Cardiac muscle cell (in vitro differentiated cells and primary cell): ENCODE measurements at regions not wholly inside any gene's neighbourhood (a gene's known extent, or its start where the extent isn't known, plus 50 kb on each side); places are given as distances from the start of the nearest gene placed in this dataset.

Source experiments
- DNase-seq, 2 donors: peaks; one replicate each; pipeline versions ENCODE4 v3.0.0 to v3.0.0-alpha.2; 2010 to 2017; ENCODE audit warnings: low read depth in 1 of 2, low spot score in 1 of 2
- H3K27ac ChIP-seq: fragments of 200-600 bp; sonication (generic); 2 replicates; pipeline ENCODE4 v1.5.1; 2016
- H3K27me3 ChIP-seq: fragments of 200-600 bp; sonication (generic); 2 replicates; pipeline ENCODE4 v1.6.0; 2016; ENCODE audit warnings: control low read depth
- H3K36me3 ChIP-seq: fragments of 200-600 bp; sonication (generic); 2 replicates; pipeline ENCODE4 v1.5.1; 2016; ENCODE audit warnings: control low read depth
- H3K4me1 ChIP-seq: fragments of 200-600 bp; sonication (generic); 2 replicates; pipeline ENCODE4 v1.8.1; 2017; ENCODE audit warnings: low read depth, mild to moderate bottlenecking, mixed run types
- H3K4me3 ChIP-seq: fragments of 200-600 bp; sonication (generic); 2 replicates; pipeline ENCODE4 v1.5.1; 2016; ENCODE audit warnings: mild to moderate bottlenecking
- H3K9me3 ChIP-seq: fragments of 200-600 bp; sonication (generic); 2 replicates; pipeline ENCODE4 v1.5.1; 2017; ENCODE audit warnings: low read depth, mild to moderate bottlenecking, control low read depth
- TF ChIP-seq, protein P1 (sequence below): IDR thresholded peaks from 2 replicates; pipeline ENCODE4 v1.5.1; 2012; ENCODE audit warnings: low read depth, mild to moderate bottlenecking, low read length

DNA sequence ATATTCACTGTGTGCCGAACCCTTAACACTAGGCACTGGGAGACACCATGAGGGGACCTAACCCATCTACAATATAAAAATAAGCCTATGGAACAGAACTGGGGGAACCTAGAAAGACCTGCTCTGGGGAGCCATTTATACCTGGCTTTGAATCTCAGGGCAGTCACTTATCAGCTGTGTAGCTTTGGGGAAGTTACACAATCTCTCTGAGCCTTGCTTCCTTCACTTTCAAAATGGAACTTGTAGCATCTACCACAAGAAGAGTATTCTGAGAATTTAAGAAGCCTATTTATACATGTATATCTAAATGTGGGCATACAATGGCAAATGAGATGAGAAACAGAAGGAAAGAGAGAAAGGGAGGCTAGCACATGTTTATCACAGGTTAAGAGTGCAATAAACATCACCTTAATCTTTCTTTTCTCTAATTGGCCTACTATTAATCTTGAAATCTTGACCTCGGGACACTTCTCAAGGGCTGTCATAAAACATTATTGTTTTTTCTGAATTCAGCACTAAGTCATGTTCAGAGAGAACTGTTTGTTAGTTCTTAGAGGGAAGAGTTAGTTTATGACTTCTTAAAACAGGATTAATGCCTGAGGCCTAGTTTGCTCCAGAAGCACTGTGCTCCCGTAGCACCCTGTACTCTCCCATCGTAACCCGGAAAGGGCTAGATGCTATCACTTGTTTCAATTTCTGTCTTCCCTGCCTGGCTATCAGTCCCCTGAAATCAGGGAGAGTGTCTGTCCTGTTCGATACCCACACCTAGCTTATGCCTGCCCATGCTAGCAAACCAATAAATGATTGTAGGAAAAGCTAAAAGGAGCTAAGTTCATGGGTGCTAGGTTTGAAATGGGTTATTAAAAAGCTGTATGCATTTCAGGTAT, 606.4 kb upstream of the CLINT1 start:
- TF ChIP-seq, protein P1, sequence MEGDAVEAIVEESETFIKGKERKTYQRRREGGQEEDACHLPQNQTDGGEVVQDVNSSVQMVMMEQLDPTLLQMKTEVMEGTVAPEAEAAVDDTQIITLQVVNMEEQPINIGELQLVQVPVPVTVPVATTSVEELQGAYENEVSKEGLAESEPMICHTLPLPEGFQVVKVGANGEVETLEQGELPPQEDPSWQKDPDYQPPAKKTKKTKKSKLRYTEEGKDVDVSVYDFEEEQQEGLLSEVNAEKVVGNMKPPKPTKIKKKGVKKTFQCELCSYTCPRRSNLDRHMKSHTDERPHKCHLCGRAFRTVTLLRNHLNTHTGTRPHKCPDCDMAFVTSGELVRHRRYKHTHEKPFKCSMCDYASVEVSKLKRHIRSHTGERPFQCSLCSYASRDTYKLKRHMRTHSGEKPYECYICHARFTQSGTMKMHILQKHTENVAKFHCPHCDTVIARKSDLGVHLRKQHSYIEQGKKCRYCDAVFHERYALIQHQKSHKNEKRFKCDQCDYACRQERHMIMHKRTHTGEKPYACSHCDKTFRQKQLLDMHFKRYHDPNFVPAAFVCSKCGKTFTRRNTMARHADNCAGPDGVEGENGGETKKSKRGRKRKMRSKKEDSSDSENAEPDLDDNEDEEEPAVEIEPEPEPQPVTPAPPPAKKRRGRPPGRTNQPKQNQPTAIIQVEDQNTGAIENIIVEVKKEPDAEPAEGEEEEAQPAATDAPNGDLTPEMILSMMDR: no peak
- no peaks in the 10 kb centered on the region for H3K4me1 ChIP-seq
- no peaks in the 10 kb centered on the region for H3K9me3 ChIP-seq
- no peaks in the 10 kb centered on the region for H3K27me3 ChIP-seq
- no peak overlapping the region for H3K27ac ChIP-seq
- no peaks in the 10 kb centered on the region for H3K36me3 ChIP-seq
- no peak for DNase-seq
- no peak overlapping the region for H3K4me3 ChIP-seq

DNA sequence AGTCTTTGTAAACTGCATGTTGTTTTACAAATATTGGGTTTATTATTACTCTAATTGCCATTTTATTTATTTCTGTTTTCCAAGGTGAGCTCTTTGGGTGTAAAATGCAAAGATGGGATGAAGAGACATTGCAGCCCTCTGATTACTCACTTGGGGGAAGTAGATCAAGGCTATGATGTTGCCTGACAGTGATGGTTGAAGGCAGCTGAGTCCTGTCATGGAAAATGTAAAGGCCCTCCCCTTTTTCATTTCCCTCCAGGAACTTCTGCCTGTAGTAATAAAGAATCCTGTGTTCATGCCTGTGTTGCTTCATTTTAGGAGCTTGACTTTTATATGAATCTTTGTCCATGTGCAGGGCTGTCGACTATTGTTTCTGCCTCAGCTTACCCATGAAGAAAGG, 605.4 kb upstream of the CLINT1 start:
- no peaks in the 10 kb centered on the region for H3K9me3 ChIP-seq
- TF ChIP-seq, protein P1: no peak
- no peaks in the 10 kb centered on the region for H3K36me3 ChIP-seq
- peak in 1 of 2 donors; percentile 21 for DNase-seq
- H3K27ac ChIP-seq: no peak overlapping the region
- no peak overlapping the region for H3K4me3 ChIP-seq
- no peaks in the 10 kb centered on the region for H3K4me1 ChIP-seq
- H3K27me3 ChIP-seq: no peaks in the 10 kb centered on the region

DNA sequence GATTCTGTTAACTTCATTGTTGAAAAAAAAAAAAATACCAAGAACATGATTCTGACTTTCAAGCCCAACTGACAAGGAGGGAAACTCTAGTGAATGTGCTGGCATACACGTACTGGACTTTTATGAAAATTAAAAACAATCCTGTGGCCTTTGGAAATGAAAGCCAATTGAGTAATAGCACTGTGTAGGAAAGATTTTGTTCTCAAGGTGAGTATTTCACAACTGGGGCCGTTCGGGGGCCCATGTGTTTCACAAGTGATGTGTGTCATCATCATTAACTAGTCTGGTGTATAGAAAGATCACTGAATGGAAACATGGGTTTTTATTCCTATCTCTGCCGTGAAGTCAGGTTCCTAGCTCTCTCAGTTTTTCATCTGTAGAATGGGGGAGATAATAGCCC, 605.0 kb upstream of the CLINT1 start:
- Histone ChIP-seq H3K4me1 (no peaks in the 10 kb centered on the region), H3K27ac (no peak overlapping the region), H3K4me3 (no peak overlapping the region), H3K9me3 (no peaks in the 10 kb centered on the region), H3K27me3 (no peaks in the 10 kb centered on the region), H3K36me3 (no peaks in the 10 kb centered on the region)
- peak in 1 of 2 donors; percentile 79 for DNase-seq
- TF ChIP-seq, protein P1: no peak

DNA sequence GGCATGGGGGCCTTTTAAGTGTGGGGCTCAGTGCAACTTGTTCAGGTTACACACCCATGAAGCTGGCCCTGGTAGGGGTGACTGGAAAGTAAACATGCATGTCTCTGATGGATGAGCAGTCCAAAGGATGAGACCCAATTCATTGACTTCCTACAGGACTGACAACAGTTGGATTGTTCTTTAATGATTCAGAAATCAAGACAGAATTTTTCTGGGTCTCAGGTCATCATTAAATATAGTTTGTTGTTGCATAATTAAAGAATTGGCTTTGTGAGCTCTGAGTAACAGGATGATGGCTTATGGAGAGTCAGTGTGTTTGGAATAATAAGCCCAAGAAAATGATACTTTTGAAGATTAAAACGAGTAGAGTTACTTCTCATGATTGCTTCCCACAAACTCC, 604.2 kb upstream of the CLINT1 start:
- no peaks in the 10 kb centered on the region for H3K36me3 ChIP-seq
- H3K9me3 ChIP-seq: no peaks in the 10 kb centered on the region
- H3K27ac ChIP-seq: no peak overlapping the region
- no peak overlapping the region for H3K4me3 ChIP-seq
- DNase-seq: no peak
- H3K27me3 ChIP-seq: no peaks in the 10 kb centered on the region
- TF ChIP-seq, protein P1: no peak
- H3K4me1 ChIP-seq: no peaks in the 10 kb centered on the region

DNA sequence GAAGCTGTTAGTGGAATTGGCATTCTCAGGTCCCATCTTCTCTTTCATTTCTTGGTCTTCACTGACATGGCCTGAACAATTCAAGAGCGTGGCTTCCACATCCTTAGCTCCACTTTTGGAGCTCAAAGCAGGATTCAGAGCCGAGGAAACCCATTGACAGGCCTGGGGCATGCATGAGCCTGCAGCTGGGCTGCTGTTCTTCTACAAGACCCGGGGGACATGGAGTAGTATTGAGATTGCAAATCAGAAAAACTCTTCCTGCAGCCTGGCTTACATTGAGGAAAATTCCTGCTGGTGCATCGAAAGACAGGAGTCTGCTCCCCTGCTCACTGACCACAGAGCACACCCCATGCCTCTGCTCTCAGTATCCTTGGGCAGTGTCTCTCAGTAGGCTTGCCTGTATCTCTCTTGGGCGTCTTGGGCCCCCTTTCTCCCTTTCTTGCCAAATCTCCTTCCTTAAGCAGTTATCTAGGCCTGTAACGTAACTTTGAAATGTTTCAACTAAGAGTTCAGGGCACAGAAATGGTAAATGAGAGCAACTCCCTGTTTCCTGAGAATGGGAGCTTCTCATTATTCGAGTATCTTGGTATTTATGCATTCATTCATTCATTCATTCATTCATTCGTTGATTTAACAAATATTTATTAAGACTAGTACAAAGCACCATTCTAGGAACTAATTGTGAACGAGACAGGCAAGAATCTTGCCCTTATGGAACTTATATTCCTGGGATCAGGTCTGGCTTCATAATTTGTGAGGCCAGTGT, 603.6 kb upstream of the CLINT1 start:
- no peak overlapping the region for H3K4me3 ChIP-seq
- no peak overlapping the region for H3K27ac ChIP-seq
- no peaks in the 10 kb centered on the region for H3K36me3 ChIP-seq
- H3K27me3 ChIP-seq: no peaks in the 10 kb centered on the region
- H3K4me1 ChIP-seq: no peaks in the 10 kb centered on the region
- DNase-seq: no peak
- TF ChIP-seq, protein P1: no peak
- no peaks in the 10 kb centered on the region for H3K9me3 ChIP-seq
